Keratinocyte (primary cell): ENCODE measurements at regions not wholly inside any gene's neighbourhood (a gene's known extent, or its start where the extent isn't known, plus 50 kb on each side); places are given as distances from the start of the nearest gene placed in this dataset.

Experiments used
- DNase-seq: peaks from one replicate; pipeline ENCODE4 v3.0.0-alpha.2; 2011; ENCODE audit warnings: low read depth, missing footprints, low spot score
- FAIRE-seq: peaks from 2 replicates; lab custom pipeline; 2011; peaks lifted over from hg19 to GRCh38; lab: Jason Lieb, UNC
- H2AFZ ChIP-seq: 2 replicates; pipeline ENCODE4 v1.6.0; 2012; ENCODE audit warnings: low read length, control low read depth, inconsistent platforms; ENCODE audit not compliant: control insufficient read depth
- H3K27ac ChIP-seq: 2 replicates; pipeline ENCODE4 v1.5.1; 2011; ENCODE audit warnings: low read length; ENCODE audit not compliant: control insufficient read depth, insufficient read depth
- H3K27me3 ChIP-seq: 3 replicates; pipeline ENCODE4 v1.6.0; 2011; ENCODE audit warnings: low read length; ENCODE audit not compliant: control insufficient read depth, insufficient read depth; ENCODE audit errors: extremely low read depth
- H3K36me3 ChIP-seq, 2 experiments: 2 replicates in 1 of 2; 3 replicates in 1 of 2; pipeline ENCODE4 v1.5.1; 2011; ENCODE audit warnings: low read length in 2 of 2, mild to moderate bottlenecking in 1 of 2; ENCODE audit not compliant: control insufficient read depth in 2 of 2, insufficient read depth in 2 of 2; ENCODE audit errors: extremely low read depth in 1 of 2
- H3K4me1 ChIP-seq: 3 replicates; pipeline ENCODE4 v1.5.1; 2011; ENCODE audit warnings: low read length; ENCODE audit not compliant: control insufficient read depth, insufficient read depth; ENCODE audit errors: extremely low read depth
- H3K4me2 ChIP-seq: 3 replicates; pipeline ENCODE4 v1.6.0; 2011; ENCODE audit warnings: low read depth, low read length; ENCODE audit not compliant: control insufficient read depth, insufficient read depth; ENCODE audit errors: extremely low read depth
- H3K4me3 ChIP-seq, 3 experiments: fragments of 200-600 bp in 1 of 3; sonication (generic) in 1 of 3; 2 replicates in 2 of 3; 3 replicates in 1 of 3; pipeline ENCODE4 v1.5.1; 2011 to 2016; ENCODE audit warnings: low read length in 3 of 3, mild to moderate bottlenecking in 3 of 3, control low read depth in 2 of 3, inconsistent platforms in 1 of 3, low read depth in 1 of 3, mixed read lengths in 1 of 3, mixed run types in 1 of 3, moderate library complexity in 1 of 3; ENCODE audit not compliant: control insufficient read depth in 2 of 3, insufficient read depth in 2 of 3; ENCODE audit errors: extremely low read depth in 1 of 3
- H3K79me2 ChIP-seq: 2 replicates; pipeline ENCODE4 v1.6.0; 2012; ENCODE audit warnings: low read length; ENCODE audit not compliant: control insufficient read depth, insufficient read depth
- H3K9ac ChIP-seq: 3 replicates; pipeline ENCODE4 v1.6.0; 2011; ENCODE audit warnings: low read length; ENCODE audit not compliant: control insufficient read depth, insufficient read depth; ENCODE audit errors: extremely low read depth
- H3K9me1 ChIP-seq: 3 replicates; pipeline ENCODE4 v1.6.0; 2011; ENCODE audit warnings: low read length; ENCODE audit not compliant: control insufficient read depth, insufficient read depth; ENCODE audit errors: extremely low read depth
- H3K9me3 ChIP-seq: 2 replicates; pipeline ENCODE4 v1.5.1; 2012; ENCODE audit warnings: low read depth, low read length; ENCODE audit not compliant: control insufficient read depth
- H4K20me1 ChIP-seq: 3 replicates; pipeline ENCODE4 v1.6.0; 2011; ENCODE audit warnings: low read length; ENCODE audit not compliant: control insufficient read depth, insufficient read depth; ENCODE audit errors: extremely low read depth
- EZH2 ChIP-seq: IDR thresholded peaks from one replicate; pipeline ENCODE4 v1.6.1; 2012; ENCODE audit warnings: inconsistent platforms, mild to moderate bottlenecking, low read length, moderate library complexity
- dilution Hi-C: fragments of 300-500 bp; cut with MboI; formaldehyde crosslinking; loops from one replicate; pipeline ENCODE4 v1.7.0; 2020; ENCODE audit warnings: low sequenced_read_pairs; ENCODE audit not compliant: extremely low pct_ligation_motif_present
- TF ChIP-seq, protein P1 (sequence below), 3 experiments: IDR thresholded peaks in 1 of 3; conservative IDR thresholded peaks in 1 of 3; optimal IDR thresholded peaks in 1 of 3; 2 replicates in 2 of 3; 3 replicates in 1 of 3; pipeline versions ENCODE3 to v1.5.1; 2011; ENCODE audit warnings: low read length in 3 of 3, mild to moderate bottlenecking in 3 of 3, moderate library complexity in 2 of 3, control low read depth in 1 of 3, inconsistent platforms in 1 of 3; ENCODE audit not compliant: insufficient read depth in 2 of 3; ENCODE audit errors: extremely low read depth in 1 of 3

GRCh38 chr4:58587856-58588255 lies 1477.7 kb upstream of the IGFBP7 start:
- Histone ChIP-seq H4K20me1 (no peaks in the 10 kb centered on the region), H3K36me3 (no peaks in the 10 kb centered on the region), H3K27me3 (no peaks in the 10 kb centered on the region), H3K4me3 (no peak overlapping the region), H3K9ac (no peak overlapping the region), H3K9me1 (no peaks in the 10 kb centered on the region), H3K4me2 (no peak overlapping the region), H3K9me3 (no peaks in the 10 kb centered on the region), H2AFZ (no peak overlapping the region), H3K4me1 (no peaks in the 10 kb centered on the region), H3K27ac (no peak overlapping the region), H3K79me2 (no peaks in the 10 kb centered on the region)
- DNase-seq (no peak), FAIRE-seq (no peak)
- TF ChIP-seq EZH2 = no peak
- TF ChIP-seq, protein P1, sequence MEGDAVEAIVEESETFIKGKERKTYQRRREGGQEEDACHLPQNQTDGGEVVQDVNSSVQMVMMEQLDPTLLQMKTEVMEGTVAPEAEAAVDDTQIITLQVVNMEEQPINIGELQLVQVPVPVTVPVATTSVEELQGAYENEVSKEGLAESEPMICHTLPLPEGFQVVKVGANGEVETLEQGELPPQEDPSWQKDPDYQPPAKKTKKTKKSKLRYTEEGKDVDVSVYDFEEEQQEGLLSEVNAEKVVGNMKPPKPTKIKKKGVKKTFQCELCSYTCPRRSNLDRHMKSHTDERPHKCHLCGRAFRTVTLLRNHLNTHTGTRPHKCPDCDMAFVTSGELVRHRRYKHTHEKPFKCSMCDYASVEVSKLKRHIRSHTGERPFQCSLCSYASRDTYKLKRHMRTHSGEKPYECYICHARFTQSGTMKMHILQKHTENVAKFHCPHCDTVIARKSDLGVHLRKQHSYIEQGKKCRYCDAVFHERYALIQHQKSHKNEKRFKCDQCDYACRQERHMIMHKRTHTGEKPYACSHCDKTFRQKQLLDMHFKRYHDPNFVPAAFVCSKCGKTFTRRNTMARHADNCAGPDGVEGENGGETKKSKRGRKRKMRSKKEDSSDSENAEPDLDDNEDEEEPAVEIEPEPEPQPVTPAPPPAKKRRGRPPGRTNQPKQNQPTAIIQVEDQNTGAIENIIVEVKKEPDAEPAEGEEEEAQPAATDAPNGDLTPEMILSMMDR (optimal IDR thresholded peaks at IDR 0.05 in 1 of 3, IDR thresholded peaks at IDR 0.05 in 1 of 3, conservative IDR thresholded peaks at IDR 0.05 in 1 of 3; ENCODE audit: extremely low read depth in 1 of 3, insufficient read depth in 2 of 3, low read length in 3 of 3) = no peak
- dilution Hi-C loops = no loop called here

DNA sequence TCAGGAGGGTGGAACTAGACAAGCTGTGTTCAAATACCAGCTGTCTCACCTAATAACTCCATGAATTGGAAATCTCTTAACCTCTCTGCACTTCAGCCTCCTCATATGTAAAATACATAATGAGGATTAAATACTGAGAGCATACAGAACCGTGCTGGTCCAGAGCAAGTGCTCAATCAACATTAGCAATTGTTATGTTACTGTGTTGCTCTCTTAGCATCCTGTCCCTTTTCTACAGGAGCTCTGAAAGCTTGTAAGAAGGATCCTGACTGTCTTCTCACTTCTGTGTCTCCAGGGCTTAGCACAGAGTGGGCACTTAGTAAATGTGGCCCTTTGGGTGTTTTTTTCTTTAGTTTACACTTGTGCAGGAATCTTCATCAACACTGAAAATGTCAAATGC lies 1456.1 kb upstream of the IGFBP7 start:
- Histone ChIP-seq H3K79me2 (no peaks in the 10 kb centered on the region), H3K27ac (no peak overlapping the region), H3K4me1 (no peaks in the 10 kb centered on the region), H3K9ac (no peak overlapping the region), H3K4me2 (no peak overlapping the region), H2AFZ (no peak overlapping the region), H3K9me3 (no peaks in the 10 kb centered on the region), H4K20me1 (no peaks in the 10 kb centered on the region), H3K36me3 (no peaks in the 10 kb centered on the region), H3K4me3 (no peak overlapping the region), H3K9me1 (no peaks in the 10 kb centered on the region), H3K27me3 (no peaks in the 10 kb centered on the region)
- TF ChIP-seq EZH2 = no peak
- TF ChIP-seq, protein P1 (optimal IDR thresholded peaks at IDR 0.05 in 1 of 3, IDR thresholded peaks at IDR 0.05 in 1 of 3, conservative IDR thresholded peaks at IDR 0.05 in 1 of 3; ENCODE audit: extremely low read depth in 1 of 3, insufficient read depth in 2 of 3, low read length in 3 of 3) = no peak
- dilution Hi-C loops = no loop called here
- FAIRE-seq (no peak), DNase-seq (no peak)
